Aorta (tissue), 5 donors: ENCODE measurements at regions not wholly inside any gene's neighbourhood (a gene's known extent, or its start where the extent isn't known, plus 50 kb on each side); places are given as distances from the start of the nearest gene placed in this dataset.
"Not testable (repeated sequence)": the region's sequence is repeated elsewhere in the genome, so short reads cannot be mapped to it uniquely, and the experiment has no call there.

Experiments used
- ATAC-seq: fragments of 200-7000 bp; cut with Tn5 transposase; one replicate; pipeline ENCODE4 v1.9.1; 2022; ENCODE audit warnings: moderate library complexity; ENCODE audit not compliant: low FRiP score
- DNase-seq, 2 donors: peaks; one replicate each; pipeline ENCODE4 v3.0.0-alpha.2; 2020
- H3K27ac ChIP-seq, 2 donors: one replicate each; pipeline ENCODE4 v1.5.1; 2013; ENCODE audit warnings: low read length in 2 of 2, mild to moderate bottlenecking in 2 of 2, moderate library complexity in 2 of 2, control low read depth in 1 of 2, inconsistent platforms in 1 of 2, low read depth in 1 of 2
- H3K27me3 ChIP-seq, 2 donors: one replicate each; pipeline ENCODE4 v1.6.1; 2013; ENCODE audit warnings: control low read depth in 1 of 2, low read length in 1 of 2, mild to moderate bottlenecking in 1 of 2, moderate library complexity in 1 of 2; ENCODE audit not compliant: insufficient read depth in 2 of 2, control insufficient read depth in 1 of 2
- H3K36me3 ChIP-seq, 2 donors: one replicate each; pipeline ENCODE4 v1.6.1; 2013; ENCODE audit warnings: control low read depth in 1 of 2, low read length in 1 of 2, mild to moderate bottlenecking in 1 of 2; ENCODE audit not compliant: insufficient read depth in 2 of 2, control insufficient read depth in 1 of 2
- H3K4me1 ChIP-seq, 2 donors: one replicate each; pipeline ENCODE4 v1.6.1; 2013; ENCODE audit warnings: low read length in 2 of 2, control low read depth in 1 of 2, mild to moderate bottlenecking in 1 of 2, moderate library complexity in 1 of 2; ENCODE audit not compliant: insufficient read depth in 2 of 2, control insufficient read depth in 1 of 2
- H3K4me3 ChIP-seq, 2 donors: one replicate each; pipeline ENCODE4 v1.5.1; 2013; ENCODE audit warnings: low read length in 2 of 2, control low read depth in 1 of 2, mild to moderate bottlenecking in 1 of 2
- H3K9me3 ChIP-seq: one replicate; pipeline ENCODE4 v1.6.1; 2013; ENCODE audit warnings: mild to moderate bottlenecking, low read length; ENCODE audit not compliant: control insufficient read depth
- WGBS, 2 donors: extraction: QIAGEN DNeasy Blood & Tissue Kit; methylation state at CpG; one replicate each; pipeline ENCODE4 v1.1.7; 2013; 5-methylcytosine and 5-hydroxymethylcytosine counted together
- intact Hi-C, 2 donors: fragments of 100-400 bp; cut with DNase I; formaldehyde crosslinking; loops; one replicate each; pipeline versions ENCODE4 v1.14.2 to v1.15.0; 2022
- donor health status: healthy with polysubstance abuse.
- donor health status: Bipolar disorder and iron deficiency.
- donor health status: DM: no; HTN: no; CAD: no.
- donor health status: DM: no; HTN: no; CAD: no.
- donor health status: DM: yes; HTN: yes; CAD: no.

GRCh38 chr13:80901111-80901510 is 560.2 kb upstream of the SPRY2 start:
- Histone ChIP-seq H3K4me3 (no peak overlapping the region), H3K27me3 (no peaks in the 10 kb centered on the region), H3K9me3 (no peaks in the 10 kb centered on the region), H3K27ac (no peak overlapping the region), H3K4me1 (no peaks in the 10 kb centered on the region), H3K36me3 (no peaks in the 10 kb centered on the region)
- intact Hi-C loops, result no loop called here
- ATAC-seq, result peak; percentile 11
- WGBS, 2 donors, result 28 to 36% methylated on average over 6 of the region's 6 CpGs
- no peak for DNase-seq

- Histone ChIP-seq H3K4me1 (no peaks in the 10 kb centered on the region), H3K27me3 (no peaks in the 10 kb centered on the region), H3K4me3 (no peak overlapping the region), H3K9me3 (no peaks in the 10 kb centered on the region), H3K27ac (no peak overlapping the region), H3K36me3 (no peaks in the 10 kb centered on the region)
- DNase-seq (no peak), ATAC-seq (peak; percentile 73)
- intact Hi-C loops, result no loop called here
Measured at GRCh38 chr13:80900561-80900960, 559.6 kb upstream of the SPRY2 start.

GRCh38 chr13:80897641-80898040 is 556.7 kb upstream of the SPRY2 start:
- H3K27me3 ChIP-seq, ATAC-seq, H3K36me3 ChIP-seq, DNase-seq, H3K27ac ChIP-seq, H3K9me3 ChIP-seq, H3K4me3 ChIP-seq, intact Hi-C loops, H3K4me1 ChIP-seq: not testable (repeated sequence)
- 91 to 95% methylated on average over 4 of the region's 4 CpGs for WGBS, 2 donors

GRCh38 chr13:80894917-80895316 is 554.0 kb upstream of the SPRY2 start:
- no peaks in the 10 kb centered on the region for H3K9me3 ChIP-seq
- no peak overlapping the region for H3K27ac ChIP-seq
- H3K36me3 ChIP-seq, result no peaks in the 10 kb centered on the region
- 64 to 78% methylated on average over 1 of the region's 1 CpG for WGBS, 2 donors
- ATAC-seq (no peak), DNase-seq (no peak)
- H3K4me3 ChIP-seq, result no peak overlapping the region
- H3K4me1 ChIP-seq, result no peaks in the 10 kb centered on the region
- intact Hi-C loops, result no loop called here
- no peaks in the 10 kb centered on the region for H3K27me3 ChIP-seq

- Histone ChIP-seq H3K36me3 (no peaks in the 10 kb centered on the region), H3K27ac (no peak overlapping the region), H3K4me1 (no peaks in the 10 kb centered on the region), H3K27me3 (no peaks in the 10 kb centered on the region), H3K4me3 (no peak overlapping the region), H3K9me3 (no peaks in the 10 kb centered on the region)
- intact Hi-C loops, result no loop called here
- no peak for DNase-seq
- no peak for ATAC-seq
- 85 to 89% methylated on average over 1 of the region's 1 CpG for WGBS, 2 donors
Measured at GRCh38 chr13:80889829-80890228, 548.9 kb upstream of the SPRY2 start.

GRCh38 chr13:80888390-80888789 is 547.5 kb upstream of the SPRY2 start:
- H3K36me3 ChIP-seq, result no peaks in the 10 kb centered on the region
- DNase-seq, result no peak
- intact Hi-C loops, result no loop called here
- no peak for ATAC-seq
- no peaks in the 10 kb centered on the region for H3K9me3 ChIP-seq
- WGBS, 2 donors, result 81 to 93% methylated on average over 2 of the region's 2 CpGs
- no peak overlapping the region for H3K27ac ChIP-seq
- H3K4me1 ChIP-seq, result no peaks in the 10 kb centered on the region
- no peak overlapping the region for H3K4me3 ChIP-seq
- no peaks in the 10 kb centered on the region for H3K27me3 ChIP-seq

- ATAC-seq, result no peak
- H3K36me3 ChIP-seq, result no peaks in the 10 kb centered on the region
- H3K27ac ChIP-seq, result no peak overlapping the region
- H3K27me3 ChIP-seq, result no peaks in the 10 kb centered on the region
- no peaks in the 10 kb centered on the region for H3K4me1 ChIP-seq
- 33 to 40% methylated on average over 1 of the region's 1 CpG for WGBS, 2 donors
- H3K4me3 ChIP-seq, result no peak overlapping the region
- intact Hi-C loops, result no loop called here
- no peak for DNase-seq
- H3K9me3 ChIP-seq, result no peaks in the 10 kb centered on the region
Measured at GRCh38 chr13:80884056-80884785, 543.3 kb upstream of the SPRY2 start.

GRCh38 chr13:80883545-80883944 is 542.6 kb upstream of the SPRY2 start:
- Histone ChIP-seq H3K27me3 (no peaks in the 10 kb centered on the region), H3K27ac (no peak overlapping the region), H3K4me3 (no peak overlapping the region), H3K4me1 (no peaks in the 10 kb centered on the region), H3K36me3 (no peaks in the 10 kb centered on the region), H3K9me3 (no peaks in the 10 kb centered on the region)
- ATAC-seq (no peak), DNase-seq (no peak)
- intact Hi-C loops, result no loop called here

GRCh38 chr13:80881942-80882445 is 541.1 kb upstream of the SPRY2 start:
- intact Hi-C loops, result no loop called here
- Histone ChIP-seq H3K27ac (no peak overlapping the region), H3K27me3 (no peaks in the 10 kb centered on the region), H3K9me3 (no peaks in the 10 kb centered on the region), H3K4me1 (no peaks in the 10 kb centered on the region), H3K4me3 (no peak overlapping the region), H3K36me3 (no peaks in the 10 kb centered on the region)
- ATAC-seq, result no peak
- no peak for DNase-seq
